ENCODE measurements at regions not wholly inside any gene's neighbourhood (a gene's known extent, or its start where the extent isn't known, plus 50 kb on each side); places are given as distances from the start of the nearest gene placed in this dataset.

GRCh38 chr7:46565253-46566096, 644.4 kb upstream of the IGFBP3 start:
- DNase-seq (ENCODE audit: extremely low read depth, low read depth), result no peak

DNA sequence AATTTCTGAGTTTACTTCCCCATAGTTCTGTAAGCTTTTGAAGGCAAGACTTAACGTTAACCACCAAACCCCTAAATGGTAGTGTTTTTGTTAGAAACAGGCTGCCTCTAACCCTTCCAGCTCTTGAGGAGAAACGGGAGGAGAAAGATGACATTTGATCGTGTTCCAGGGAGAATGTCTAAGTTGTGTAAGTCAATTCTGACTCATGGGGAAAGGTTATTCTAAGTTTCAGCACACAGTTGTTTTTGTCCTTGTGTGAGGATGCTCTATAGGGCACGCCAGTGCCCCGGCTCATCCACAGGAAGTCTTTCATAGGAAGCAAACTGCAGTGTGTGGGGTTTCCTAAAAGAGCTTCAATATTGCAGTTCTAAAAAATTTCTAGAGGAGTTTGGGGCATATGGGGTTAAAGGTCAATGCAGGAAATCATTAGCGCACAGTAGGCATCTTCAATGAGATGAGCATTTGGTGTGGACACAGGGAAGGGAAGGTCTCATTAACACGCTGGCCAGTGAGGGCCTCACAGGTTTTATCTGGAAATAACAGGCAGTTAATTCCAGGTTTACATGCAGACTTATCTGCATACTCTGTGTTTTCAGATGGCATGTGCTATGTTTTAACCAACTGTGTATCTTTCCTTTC, 638.2 kb upstream of the IGFBP3 start:
- DNase-seq (ENCODE audit: extremely low read depth, low read depth), result peak; percentile 63

GRCh38 chr7:46558482-46559193, 637.6 kb upstream of the IGFBP3 start:
- DNase-seq (ENCODE audit: extremely low read depth, low read depth), result peak; percentile 60

GRCh38 chr7:46557781-46558180, 636.7 kb upstream of the IGFBP3 start:
- no peak for DNase-seq (ENCODE audit: extremely low read depth, low read depth)

- DNase-seq (ENCODE audit: extremely low read depth, low read depth), result peak; percentile 89
These were observed 636.2 kb upstream of the IGFBP3 start for GRCh38 chr7:46557295-46557711.

- no peak for DNase-seq (ENCODE audit: extremely low read depth, low read depth)
These were observed 633.8 kb upstream of the IGFBP3 start for GRCh38 chr7:46554688-46555422.

- DNase-seq (ENCODE audit: extremely low read depth, low read depth), result no peak
These were observed 630.5 kb upstream of the IGFBP3 start for GRCh38 chr7:46551603-46552002.

- no peak for DNase-seq (ENCODE audit: extremely low read depth, low read depth)
These were observed 629.8 kb upstream of the IGFBP3 start for GRCh38 chr7:46550864-46551263.

- DNase-seq (ENCODE audit: extremely low read depth, low read depth), result no peak
These were observed 629.0 kb upstream of the IGFBP3 start for GRCh38 chr7:46549892-46550639.

- DNase-seq (ENCODE audit: extremely low read depth, low read depth), result no peak
These were observed 628.3 kb upstream of the IGFBP3 start for GRCh38 chr7:46549347-46549746.

GRCh38 chr7:46547044-46547443, 626.0 kb upstream of the IGFBP3 start:
- no peak for DNase-seq (ENCODE audit: extremely low read depth, low read depth)

DNA sequence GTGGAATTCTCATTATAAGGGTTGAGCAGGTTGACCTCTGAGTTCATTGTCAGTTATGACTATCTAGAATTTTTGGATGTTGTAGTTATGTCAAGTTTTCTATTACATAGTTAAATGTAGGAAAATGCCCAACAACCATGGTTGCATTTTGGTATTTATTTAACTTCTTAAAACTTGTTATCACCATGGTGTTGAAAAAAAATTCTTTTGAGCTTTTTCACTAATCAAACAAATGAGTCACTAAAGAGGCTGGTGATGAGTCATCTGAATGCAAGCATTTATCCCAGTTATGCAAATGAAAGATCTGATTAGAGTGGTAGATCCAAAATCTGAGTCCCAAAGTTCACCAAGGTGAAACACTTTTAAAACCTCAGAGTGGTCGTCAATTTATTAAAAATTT, 624.7 kb upstream of the IGFBP3 start:
- peak; percentile 78 for DNase-seq (ENCODE audit: extremely low read depth, low read depth)

DNA sequence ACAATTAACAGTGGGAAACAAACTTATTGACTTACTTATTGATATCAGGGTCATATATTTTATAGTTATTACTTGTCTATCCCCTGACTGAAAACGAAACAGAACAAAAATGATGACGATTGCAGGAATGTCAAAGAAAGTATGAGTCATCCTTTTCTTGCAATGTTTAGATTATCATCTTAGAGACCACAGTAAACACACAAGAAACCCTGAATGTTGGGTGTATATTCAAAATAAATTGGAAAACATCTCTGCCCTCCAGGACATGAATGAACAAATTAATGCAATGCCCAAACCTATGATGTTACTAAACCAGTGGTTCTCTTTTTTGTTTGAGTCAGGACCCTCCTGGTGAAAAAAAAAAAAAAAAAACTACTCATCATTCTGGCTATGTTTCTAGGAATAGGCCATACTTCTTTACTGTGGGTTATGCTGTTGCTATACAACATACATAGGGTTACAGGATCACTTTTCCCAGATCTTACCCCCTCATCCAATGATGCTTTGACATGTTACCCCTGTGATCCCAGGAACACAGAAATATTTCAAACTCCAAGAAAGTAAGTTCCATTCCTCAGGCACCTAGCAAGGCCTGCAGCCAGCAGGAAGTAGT, 623.4 kb upstream of the IGFBP3 start:
- peak; percentile 58 for DNase-seq (ENCODE audit: extremely low read depth, low read depth)

DNA sequence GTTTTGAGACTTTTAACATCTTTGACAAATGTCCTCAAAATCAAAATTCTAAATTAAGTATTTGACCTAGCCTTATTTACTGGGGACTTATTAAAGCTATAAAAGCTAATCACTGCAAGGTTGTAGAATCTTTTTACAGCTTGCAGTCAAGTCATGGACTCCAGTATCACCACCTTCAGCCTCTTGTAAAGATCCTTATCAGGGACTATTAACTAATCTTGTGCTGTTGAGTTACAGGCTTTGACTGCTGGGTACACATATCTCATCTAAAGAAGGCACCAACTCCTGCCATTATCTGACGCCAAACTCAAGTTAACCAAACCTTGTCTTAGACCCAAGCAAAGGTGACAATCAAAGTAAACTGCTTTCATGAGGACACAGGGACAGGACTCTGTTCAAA, 621.0 kb upstream of the IGFBP3 start:
- DNase-seq (ENCODE audit: extremely low read depth, low read depth), result no peak

- DNase-seq (ENCODE audit: extremely low read depth, low read depth), result no peak
These were observed 618.9 kb upstream of the IGFBP3 start for GRCh38 chr7:46539892-46540483.

DNA sequence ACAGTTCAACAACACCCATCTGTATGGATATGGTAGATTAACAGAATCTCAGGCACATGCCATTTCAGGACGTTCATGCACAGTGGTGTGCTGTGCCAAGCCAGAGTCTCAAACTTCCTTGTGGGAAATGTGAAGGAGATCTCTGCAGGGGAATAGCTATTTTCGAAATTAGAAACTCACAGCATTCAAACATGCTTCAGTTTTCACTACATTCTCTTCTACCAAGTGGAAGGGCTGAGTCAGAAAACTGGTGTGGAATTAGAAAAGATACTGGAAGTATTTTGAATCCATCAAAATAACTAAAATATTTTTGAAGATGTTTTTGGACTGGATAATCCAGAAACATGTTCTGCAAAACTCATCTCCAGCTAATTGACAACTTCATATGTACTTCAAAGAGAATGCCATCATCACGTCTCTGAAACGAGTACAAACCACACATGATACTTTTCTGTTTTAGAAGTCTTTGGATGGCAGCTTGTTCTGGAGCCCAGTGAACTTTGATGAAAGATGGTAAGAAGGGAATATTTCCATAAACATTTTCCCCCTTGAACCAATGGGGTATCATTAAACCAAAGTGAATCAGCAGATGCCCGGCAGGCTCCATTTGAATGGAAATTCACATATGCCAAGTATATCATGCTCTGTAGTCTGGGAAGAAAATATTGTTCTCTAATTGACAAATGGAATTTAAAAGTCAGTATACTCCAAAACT, 616.3 kb upstream of the IGFBP3 start:
- no peak for DNase-seq (ENCODE audit: extremely low read depth, low read depth)

DNA sequence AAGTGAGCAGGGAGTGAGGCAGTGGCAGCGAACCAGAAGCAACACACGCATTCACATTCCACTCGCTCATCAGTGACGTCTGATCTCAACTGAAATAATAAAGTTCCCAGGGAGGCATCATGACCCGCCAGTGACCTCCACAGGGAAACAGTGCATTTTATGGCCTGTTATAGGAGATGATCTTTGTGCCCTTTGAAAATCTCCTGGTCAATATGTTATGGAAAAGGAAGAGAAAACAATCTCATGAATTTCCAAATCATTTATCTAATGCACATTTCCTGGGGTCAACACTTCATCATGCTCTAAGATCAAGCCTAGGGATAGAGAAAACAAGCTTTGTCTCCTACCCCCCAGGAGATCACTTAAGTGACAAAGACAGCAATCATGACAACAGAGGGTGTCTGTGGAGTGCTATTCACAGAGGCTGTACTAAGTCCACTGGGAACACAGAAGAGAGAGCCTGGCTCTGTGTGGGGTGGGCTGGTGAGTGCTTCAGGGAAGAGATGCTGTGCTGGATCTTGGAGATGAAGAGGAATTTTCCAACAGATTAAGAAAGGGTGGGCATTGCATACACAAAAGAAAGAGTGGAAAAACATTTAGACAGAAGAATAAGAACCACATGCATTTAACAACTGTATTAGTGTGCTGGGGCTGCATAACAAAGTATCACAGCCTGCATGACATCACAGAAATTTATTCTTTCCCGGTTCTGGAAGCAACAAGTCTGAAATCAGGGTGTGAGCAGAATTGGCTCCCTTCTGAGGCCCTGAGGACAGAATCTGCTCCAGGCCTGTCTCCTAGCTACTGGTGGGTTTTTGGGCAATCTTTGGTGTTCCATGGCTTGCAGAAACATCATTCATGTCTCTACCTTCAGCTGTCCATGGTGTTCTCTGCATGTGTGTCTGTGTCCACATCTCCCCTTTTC, 613.9 kb upstream of the IGFBP3 start:
- DNase-seq (ENCODE audit: extremely low read depth, low read depth), result peak; percentile 96

- DNase-seq (ENCODE audit: extremely low read depth, low read depth), result peak; percentile 75
These were observed 612.9 kb upstream of the IGFBP3 start for GRCh38 chr7:46533946-46534345.

Data from NCI-H460 (cell line).